A673 (cell line): ENCODE measurements at regions not wholly inside any gene's neighbourhood (a gene's known extent, or its start where the extent isn't known, plus 50 kb on each side); places are given as distances from the start of the nearest gene placed in this dataset.

Experiments
- BruUV-seq: library from RNA; stranded (reverse); fragments of 400-500 nt; replicated peaks from 2 replicates; lab custom pipeline; 2021; lab: Mats Ljungman, UMichigan
- CTCF ChIA-PET: fragments of 300-600 bp; sonication (Branson Sonifier 250); formaldehyde crosslinking; loops from one replicate; lab custom pipeline; 2022; ENCODE audit warnings: antibody characterized with exemption; lab: Charles Lee
- POLR2A ChIA-PET: fragments of 300-600 bp; sonication (Branson Sonifier 250); formaldehyde crosslinking; loops from one replicate; lab custom pipeline; 2022; ENCODE audit warnings: antibody characterized with exemption; ENCODE audit not compliant: low non-redundant PET; lab: Charles Lee
- DNase-seq: peaks from one replicate; pipeline ENCODE4 v3.0.0-alpha.2; 2015; ENCODE audit warnings: low spot score
- H3K27ac ChIP-seq: fragments of 200-600 bp; sonication (generic); 2 replicates; pipeline ENCODE4 v1.5.1; 2016; ENCODE audit warnings: mixed run types, low read depth, mild to moderate bottlenecking, mixed read lengths, antibody characterized with exemption, low read length; ENCODE audit not compliant: poor library complexity, severe bottlenecking
- H3K27me3 ChIP-seq: fragments of 200-600 bp; sonication (generic); replicated peaks from 2 replicates; pipeline ENCODE4 v1.6.1; 2017; ENCODE audit warnings: mixed run types, low read depth, mild to moderate bottlenecking, mixed read lengths, antibody characterized with exemption, low read length; ENCODE audit not compliant: insufficient read depth, poor library complexity
- H3K36me3 ChIP-seq: fragments of 200-600 bp; sonication (generic); 2 replicates; pipeline ENCODE4 v1.6.1; 2016; ENCODE audit warnings: mixed run types, mild to moderate bottlenecking, mixed read lengths, antibody characterized with exemption, low read length; ENCODE audit not compliant: insufficient read depth, poor library complexity, severe bottlenecking
- H3K4me1 ChIP-seq: fragments of 200-600 bp; sonication (generic); 2 replicates; pipeline ENCODE4 v1.6.1; 2017; ENCODE audit warnings: mixed run types, mild to moderate bottlenecking, mixed read lengths, antibody characterized with exemption, low read length; ENCODE audit not compliant: insufficient read depth, poor library complexity, severe bottlenecking
- H3K4me3 ChIP-seq: fragments of 200-600 bp; sonication (generic); 2 replicates; pipeline ENCODE4 v1.5.1; 2016; ENCODE audit warnings: low read depth, mixed run types, mild to moderate bottlenecking, mixed read lengths, low read length; ENCODE audit not compliant: poor library complexity, severe bottlenecking
- H3K9me3 ChIP-seq: fragments of 200-600 bp; sonication (generic); 2 replicates; pipeline ENCODE4 v1.6.1; 2016; ENCODE audit warnings: mixed run types, low read depth, mild to moderate bottlenecking, mixed read lengths, antibody characterized with exemption, low read length; ENCODE audit not compliant: poor library complexity, severe bottlenecking
- EZH2 ChIP-seq: fragments of 200-600 bp; sonication (generic); IDR thresholded peaks from 2 replicates; pipeline ENCODE4 v1.6.1; 2017; ENCODE audit warnings: borderline replicate concordance, low read depth, mild to moderate bottlenecking, mixed read lengths, antibody characterized with exemption, low read length; ENCODE audit not compliant: poor library complexity, severe bottlenecking
- intact Hi-C: fragments of 100-400 bp; cut with micrococcal nuclease; formaldehyde crosslinking; loops from one replicate; pipeline ENCODE4 v1.10.0; 2022; ENCODE audit not compliant: unreplicated experiment
- TF ChIP-seq, protein P1 (sequence below): fragments of 300-800, 200-600 bp; sonication (generic); conservative IDR thresholded peaks from 2 replicates; pipeline ENCODE4 v1.5.1; 2017; ENCODE audit warnings: low read depth, mild to moderate bottlenecking, antibody characterized with exemption, low read length, moderate library complexity, mixed read lengths

DNA sequence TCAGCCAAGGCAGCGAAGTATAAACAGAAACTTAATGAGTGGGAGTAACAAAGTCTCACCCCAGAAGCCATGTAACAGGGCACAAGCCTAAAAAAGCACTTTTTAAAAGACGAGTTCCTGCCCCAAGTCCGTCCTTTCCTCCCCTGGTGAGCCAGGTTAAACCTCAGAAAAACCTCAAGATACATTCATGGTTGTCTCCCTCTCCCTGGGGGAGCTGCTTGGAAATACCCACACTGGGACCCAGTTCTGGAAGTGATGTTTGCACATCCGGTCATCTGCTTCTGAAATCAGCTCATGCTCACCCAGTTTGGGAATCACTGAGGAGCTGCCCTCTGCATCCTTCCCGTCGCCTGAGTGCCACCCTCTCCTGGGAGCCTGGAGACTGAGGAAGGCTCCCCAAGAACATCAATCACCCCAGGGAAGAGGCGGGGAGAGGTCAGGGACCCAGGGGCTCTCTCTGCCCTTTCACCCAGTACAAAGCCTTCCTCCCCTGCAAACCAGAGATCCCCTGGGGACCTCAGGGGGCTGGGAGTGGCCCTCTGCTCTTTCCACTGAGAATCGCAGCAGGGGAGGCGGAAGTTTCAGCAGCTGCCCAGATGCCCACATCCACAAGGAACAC is 150.6 kb upstream of the AGAP1 start:
- DNase-seq, result no peak
- Histone ChIP-seq H3K27ac (no peak overlapping the region), H3K36me3 (no peaks in the 10 kb centered on the region), H3K4me3 (no peak overlapping the region), H3K4me1 (peaks cover 9% of the 10 kb centered on the region), H3K27me3 (no peaks in the 10 kb centered on the region), H3K9me3 (peaks cover 6% of the 10 kb centered on the region)
- ChIA-PET POLR2A (no interaction called here), CTCF (no interaction called here)
- no TSS peak for BruUV-seq
- TF ChIP-seq, protein P1, sequence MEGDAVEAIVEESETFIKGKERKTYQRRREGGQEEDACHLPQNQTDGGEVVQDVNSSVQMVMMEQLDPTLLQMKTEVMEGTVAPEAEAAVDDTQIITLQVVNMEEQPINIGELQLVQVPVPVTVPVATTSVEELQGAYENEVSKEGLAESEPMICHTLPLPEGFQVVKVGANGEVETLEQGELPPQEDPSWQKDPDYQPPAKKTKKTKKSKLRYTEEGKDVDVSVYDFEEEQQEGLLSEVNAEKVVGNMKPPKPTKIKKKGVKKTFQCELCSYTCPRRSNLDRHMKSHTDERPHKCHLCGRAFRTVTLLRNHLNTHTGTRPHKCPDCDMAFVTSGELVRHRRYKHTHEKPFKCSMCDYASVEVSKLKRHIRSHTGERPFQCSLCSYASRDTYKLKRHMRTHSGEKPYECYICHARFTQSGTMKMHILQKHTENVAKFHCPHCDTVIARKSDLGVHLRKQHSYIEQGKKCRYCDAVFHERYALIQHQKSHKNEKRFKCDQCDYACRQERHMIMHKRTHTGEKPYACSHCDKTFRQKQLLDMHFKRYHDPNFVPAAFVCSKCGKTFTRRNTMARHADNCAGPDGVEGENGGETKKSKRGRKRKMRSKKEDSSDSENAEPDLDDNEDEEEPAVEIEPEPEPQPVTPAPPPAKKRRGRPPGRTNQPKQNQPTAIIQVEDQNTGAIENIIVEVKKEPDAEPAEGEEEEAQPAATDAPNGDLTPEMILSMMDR, result no peak
- no peak for TF ChIP-seq EZH2
- intact Hi-C loops, result no loop called here

- peaks cover 10% of the 10 kb centered on the region for H3K4me1 ChIP-seq
- H3K27ac ChIP-seq, result no peak overlapping the region
- ChIA-PET POLR2A (no interaction called here), CTCF (no interaction called here)
- DNase-seq, result no peak
- TF ChIP-seq EZH2, result no peak
- TF ChIP-seq, protein P1, result no peak
- no peaks in the 10 kb centered on the region for H3K36me3 ChIP-seq
- no peak overlapping the region for H3K4me3 ChIP-seq
- intact Hi-C loops, result no loop called here
- BruUV-seq, result no TSS peak
- H3K27me3 ChIP-seq, result no peaks in the 10 kb centered on the region
- peaks cover 6% of the 10 kb centered on the region for H3K9me3 ChIP-seq
Observed at GRCh38 chr2:235343869-235344268, 150.0 kb upstream of the AGAP1 start.

- POLR2A ChIA-PET, result no interaction called here
- H3K4me3 ChIP-seq, result no peak overlapping the region
- no peak overlapping the region for H3K27ac ChIP-seq
- no peak for TF ChIP-seq EZH2
- TF ChIP-seq, protein P1, result no peak
- CTCF ChIA-PET, result no interaction called here
- no peak for DNase-seq
- no TSS peak for BruUV-seq
- no peaks in the 10 kb centered on the region for H3K36me3 ChIP-seq
- no peaks in the 10 kb centered on the region for H3K9me3 ChIP-seq
- intact Hi-C loops, result no loop called here
- no peaks in the 10 kb centered on the region for H3K27me3 ChIP-seq
- peaks cover 10% of the 10 kb centered on the region for H3K4me1 ChIP-seq
Observed at GRCh38 chr2:235345745-235346144, 148.1 kb upstream of the AGAP1 start.
